WTC11 (cell line): ENCODE measurements at regions not wholly inside any gene's neighbourhood (a gene's known extent, or its start where the extent isn't known, plus 50 kb on each side); places are given as distances from the start of the nearest gene placed in this dataset.

Experiments
- ATAC-seq: fragments of 200-7000 bp; cut with Tn5 transposase; 2 replicates; pipeline ENCODE4 v1.10.0; 2021; ENCODE audit warnings: mild to moderate bottlenecking, moderate library complexity
- CTCF ChIA-PET: fragments of 300-600 bp; sonication (Branson Sonifier 250); formaldehyde crosslinking; loops from one replicate; lab custom pipeline; 2021; ENCODE audit warnings: antibody characterized with exemption; lab: Charles Lee
- POLR2A ChIA-PET: fragments of 350-600 bp; sonication (Branson Sonifier 250); formaldehyde crosslinking; loops from one replicate; lab custom pipeline; 2021; ENCODE audit warnings: antibody characterized with exemption; lab: Charles Lee
- DNase-seq: peaks from one replicate; pipeline ENCODE4 v3.0.0; 2021; ENCODE audit warnings: low spot score
- H3K27ac Mint-ChIP-seq: 2 replicates; pipeline ENCODE4 v1.8.0; 2021; ENCODE audit warnings: mixed read lengths
- H3K27me3 Mint-ChIP-seq: 2 replicates; pipeline ENCODE4 v1.8.0; 2021; ENCODE audit warnings: low read depth, mild to moderate bottlenecking, moderate library complexity, mixed read lengths
- H3K36me3 Mint-ChIP-seq: 2 replicates; pipeline ENCODE4 v1.8.0; 2021; ENCODE audit warnings: mixed read lengths
- H3K4me1 Mint-ChIP-seq: 2 replicates; pipeline ENCODE4 v1.8.0; 2022; ENCODE audit warnings: mixed read lengths
- H3K4me3 Mint-ChIP-seq: 2 replicates; pipeline ENCODE4 v1.8.0; 2021; ENCODE audit warnings: mild to moderate bottlenecking, moderate library complexity, mixed read lengths
- H3K9me3 Mint-ChIP-seq: 2 replicates; pipeline ENCODE4 v1.8.0; 2021; ENCODE audit warnings: mixed read lengths
- CBFB ChIP-seq: sonication (generic); formaldehyde crosslinking; IDR thresholded peaks from 2 replicates; pipeline ENCODE4 v1.8.1; 2022; ENCODE audit warnings: mild to moderate bottlenecking, low read depth, missing genetic modification reagents
- CREM ChIP-seq: sonication (generic); formaldehyde crosslinking; IDR thresholded peaks from 2 replicates; pipeline ENCODE4 v1.8.1; 2022; ENCODE audit warnings: mild to moderate bottlenecking, missing genetic modification reagents, moderate library complexity
- FOXK1 ChIP-seq: sonication (generic); formaldehyde crosslinking; IDR thresholded peaks from 2 replicates; pipeline ENCODE4 v1.8.0; 2022; ENCODE audit warnings: mild to moderate bottlenecking, moderate library complexity, missing genetic modification reagents
- FOXP1 ChIP-seq: sonication (generic); formaldehyde crosslinking; IDR thresholded peaks from 2 replicates; pipeline ENCODE4 v1.8.0; 2022; ENCODE audit warnings: missing genetic modification reagents, mild to moderate bottlenecking, moderate library complexity, borderline replicate concordance
- GTF2I ChIP-seq: fragments of 250-450 bp; sonication (Bioruptor Pico); conservative IDR thresholded peaks from 2 replicates; pipeline ENCODE4 v1.4.0; 2021; ENCODE audit warnings: mild to moderate bottlenecking
- MYBL2 ChIP-seq: sonication (generic); formaldehyde crosslinking; IDR thresholded peaks from 2 replicates; pipeline ENCODE4 v1.8.1; 2023; ENCODE audit warnings: mild to moderate bottlenecking, moderate library complexity, missing genetic modification reagents
- NR2C2 ChIP-seq: sonication (generic); formaldehyde crosslinking; IDR thresholded peaks from 2 replicates; pipeline ENCODE4 v1.8.0; 2022; ENCODE audit warnings: mild to moderate bottlenecking, missing genetic modification reagents
- NR3C1 ChIP-seq: sonication (generic); formaldehyde crosslinking; conservative IDR thresholded peaks from 2 replicates; pipeline ENCODE4 v1.8.1; 2023; ENCODE audit warnings: low read depth, mild to moderate bottlenecking, missing genetic modification reagents
- RELA ChIP-seq: sonication (generic); formaldehyde crosslinking; IDR thresholded peaks from 2 replicates; pipeline ENCODE4 v1.8.1; 2022; ENCODE audit warnings: missing genetic modification reagents, mild to moderate bottlenecking, borderline replicate concordance
- TCF7 ChIP-seq: sonication (generic); formaldehyde crosslinking; IDR thresholded peaks from 2 replicates; pipeline ENCODE4 v1.8.0; 2022; ENCODE audit warnings: mild to moderate bottlenecking, low read depth, missing genetic modification reagents, moderate library complexity
- ZNF138 ChIP-seq: sonication (generic); formaldehyde crosslinking; conservative IDR thresholded peaks from 2 replicates; pipeline ENCODE4 v1.8.1; 2022; ENCODE audit warnings: mild to moderate bottlenecking, moderate library complexity, missing genetic modification reagents
- ZNF219 ChIP-seq: sonication (generic); formaldehyde crosslinking; IDR thresholded peaks from 2 replicates; pipeline ENCODE4 v1.8.0; 2023; ENCODE audit warnings: missing genetic modification reagents, mild to moderate bottlenecking, borderline replicate concordance
- ZNF263 ChIP-seq: sonication (generic); formaldehyde crosslinking; IDR thresholded peaks from 2 replicates; pipeline ENCODE4 v1.8.1; 2022; ENCODE audit warnings: low read depth, mild to moderate bottlenecking, moderate library complexity, missing genetic modification reagents
- ZNF416 ChIP-seq: fragments of 250-450 bp; sonication (Bioruptor Pico); IDR thresholded peaks from 2 replicates; pipeline ENCODE4 v1.9.0; 2021; ENCODE audit warnings: mild to moderate bottlenecking, inconsistent platforms
- TF ChIP-seq, protein P1 (sequence below): sonication (generic); formaldehyde crosslinking; IDR thresholded peaks from 2 replicates; pipeline ENCODE4 v1.8.1; 2022; ENCODE audit warnings: low read depth, missing genetic modification reagents, borderline replicate concordance
- TF ChIP-seq, protein P2 (sequence below): sonication (generic); formaldehyde crosslinking; IDR thresholded peaks from 2 replicates; pipeline ENCODE4 v1.8.1; 2023; ENCODE audit warnings: mild to moderate bottlenecking, missing genetic modification reagents, moderate library complexity
- TF ChIP-seq, protein P3 (sequence below): fragments of 250-450 bp; sonication (Bioruptor Pico); conservative IDR thresholded peaks from 2 replicates; pipeline ENCODE4 v1.9.0; 2021; ENCODE audit warnings: mild to moderate bottlenecking
- TF ChIP-seq, protein P4 (sequence below): sonication (generic); formaldehyde crosslinking; IDR thresholded peaks from 2 replicates; pipeline ENCODE4 v1.8.0; 2023; ENCODE audit warnings: mild to moderate bottlenecking, missing genetic modification reagents
- TF ChIP-seq, protein P5 (sequence below): sonication (generic); formaldehyde crosslinking; IDR thresholded peaks from 2 replicates; pipeline ENCODE4 v1.8.0; 2022; ENCODE audit warnings: mild to moderate bottlenecking, missing genetic modification reagents
- TF ChIP-seq, protein P6 (sequence below): sonication (generic); formaldehyde crosslinking; IDR thresholded peaks from 2 replicates; pipeline ENCODE4 v1.8.0; 2023; ENCODE audit warnings: missing genetic modification reagents
- TF ChIP-seq, protein P7 (sequence below): fragments of 250-450 bp; sonication (Bioruptor Pico); IDR thresholded peaks from 2 replicates; pipeline ENCODE4 v1.9.0; 2021; ENCODE audit warnings: moderate library complexity, mild to moderate bottlenecking, inconsistent platforms, borderline replicate concordance

DNA sequence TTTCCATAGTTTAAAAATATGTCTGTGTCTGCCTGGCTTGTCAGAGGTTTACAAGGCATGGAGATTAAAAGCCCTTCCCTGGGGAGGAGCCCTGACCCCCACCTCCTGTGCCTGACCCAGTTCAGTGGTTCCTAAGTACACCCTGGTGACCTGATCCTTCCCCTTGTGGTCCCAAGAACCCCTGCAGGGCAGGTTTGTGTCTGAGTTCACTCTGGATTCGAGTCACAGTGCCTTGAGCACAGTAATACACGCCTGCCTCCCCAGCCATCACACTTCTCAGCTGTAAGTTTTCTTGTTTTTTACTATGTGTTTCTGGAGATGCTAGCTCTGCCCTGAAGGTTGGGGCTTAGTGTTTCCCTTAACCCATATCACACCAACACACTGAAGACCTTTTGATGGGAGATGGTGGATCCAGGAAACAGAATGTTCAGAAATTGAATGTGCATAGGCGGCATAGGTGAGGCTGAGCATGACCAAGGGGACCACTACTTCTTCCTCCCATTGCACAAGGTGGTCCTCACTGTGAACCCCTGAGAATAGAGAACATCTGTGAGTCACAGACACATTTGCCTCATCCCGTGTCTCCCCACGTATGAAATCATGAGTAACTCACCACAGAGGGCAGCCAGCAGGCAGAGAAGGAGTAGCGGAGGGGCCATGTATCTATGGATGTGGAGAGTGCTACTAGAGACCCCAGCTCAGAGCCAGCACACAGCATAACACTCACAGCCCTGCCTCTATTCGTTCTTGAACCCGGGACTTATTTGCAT lies 962.9 kb downstream of the TMEM121 start (continued):
- no peak for TF ChIP-seq ZNF219 (CRISPR knock-in tag)
- TF ChIP-seq TCF7 (CRISPR knock-in tag): no peak
- TF ChIP-seq, protein P1, sequence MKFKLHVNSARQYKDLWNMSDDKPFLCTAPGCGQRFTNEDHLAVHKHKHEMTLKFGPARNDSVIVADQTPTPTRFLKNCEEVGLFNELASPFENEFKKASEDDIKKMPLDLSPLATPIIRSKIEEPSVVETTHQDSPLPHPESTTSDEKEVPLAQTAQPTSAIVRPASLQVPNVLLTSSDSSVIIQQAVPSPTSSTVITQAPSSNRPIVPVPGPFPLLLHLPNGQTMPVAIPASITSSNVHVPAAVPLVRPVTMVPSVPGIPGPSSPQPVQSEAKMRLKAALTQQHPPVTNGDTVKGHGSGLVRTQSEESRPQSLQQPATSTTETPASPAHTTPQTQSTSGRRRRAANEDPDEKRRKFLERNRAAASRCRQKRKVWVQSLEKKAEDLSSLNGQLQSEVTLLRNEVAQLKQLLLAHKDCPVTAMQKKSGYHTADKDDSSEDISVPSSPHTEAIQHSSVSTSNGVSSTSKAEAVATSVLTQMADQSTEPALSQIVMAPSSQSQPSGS (CRISPR knock-in tag): no peak
- no peak for TF ChIP-seq RELA
- TF ChIP-seq, protein P2, sequence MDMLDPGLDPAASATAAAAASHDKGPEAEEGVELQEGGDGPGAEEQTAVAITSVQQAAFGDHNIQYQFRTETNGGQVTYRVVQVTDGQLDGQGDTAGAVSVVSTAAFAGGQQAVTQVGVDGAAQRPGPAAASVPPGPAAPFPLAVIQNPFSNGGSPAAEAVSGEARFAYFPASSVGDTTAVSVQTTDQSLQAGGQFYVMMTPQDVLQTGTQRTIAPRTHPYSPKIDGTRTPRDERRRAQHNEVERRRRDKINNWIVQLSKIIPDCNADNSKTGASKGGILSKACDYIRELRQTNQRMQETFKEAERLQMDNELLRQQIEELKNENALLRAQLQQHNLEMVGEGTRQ: no peak
- TF ChIP-seq FOXK1 (CRISPR knock-in tag): no peak
- TF ChIP-seq, protein P3, sequence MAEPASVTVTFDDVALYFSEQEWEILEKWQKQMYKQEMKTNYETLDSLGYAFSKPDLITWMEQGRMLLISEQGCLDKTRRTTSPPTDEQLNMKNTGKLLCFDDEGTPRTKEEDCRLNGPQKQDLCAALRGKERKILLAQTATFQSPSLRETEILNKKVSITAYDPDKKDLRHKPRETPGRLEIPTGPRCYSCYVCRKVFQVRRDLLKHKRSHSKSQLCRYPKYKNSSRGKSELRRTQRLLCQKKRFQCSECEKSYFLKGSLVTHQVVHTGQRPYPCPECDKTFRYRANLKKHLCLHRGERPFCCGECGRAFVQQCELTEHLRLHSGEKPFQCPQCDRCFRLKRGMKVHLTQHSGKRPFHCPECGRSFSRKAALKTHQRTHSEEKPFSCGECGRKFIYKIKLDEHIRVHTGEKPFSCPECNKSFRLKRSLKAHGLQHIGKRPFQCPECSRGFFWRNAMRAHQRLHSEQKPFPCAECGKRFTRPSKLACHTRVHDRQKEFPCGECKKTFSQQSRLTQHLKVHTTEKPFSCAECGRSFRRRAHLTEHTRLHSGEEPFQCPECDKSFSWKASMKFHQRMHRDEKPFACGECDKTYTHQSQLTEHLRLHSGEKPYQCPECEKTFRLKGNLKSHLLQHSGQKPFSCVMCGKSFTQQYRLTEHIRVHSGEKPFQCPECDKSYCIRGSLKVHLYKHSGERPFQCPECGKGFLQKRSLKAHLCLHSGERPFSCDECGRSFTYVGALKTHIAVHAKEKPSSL (CRISPR knock-in tag): no peak
- TF ChIP-seq, protein P4, sequence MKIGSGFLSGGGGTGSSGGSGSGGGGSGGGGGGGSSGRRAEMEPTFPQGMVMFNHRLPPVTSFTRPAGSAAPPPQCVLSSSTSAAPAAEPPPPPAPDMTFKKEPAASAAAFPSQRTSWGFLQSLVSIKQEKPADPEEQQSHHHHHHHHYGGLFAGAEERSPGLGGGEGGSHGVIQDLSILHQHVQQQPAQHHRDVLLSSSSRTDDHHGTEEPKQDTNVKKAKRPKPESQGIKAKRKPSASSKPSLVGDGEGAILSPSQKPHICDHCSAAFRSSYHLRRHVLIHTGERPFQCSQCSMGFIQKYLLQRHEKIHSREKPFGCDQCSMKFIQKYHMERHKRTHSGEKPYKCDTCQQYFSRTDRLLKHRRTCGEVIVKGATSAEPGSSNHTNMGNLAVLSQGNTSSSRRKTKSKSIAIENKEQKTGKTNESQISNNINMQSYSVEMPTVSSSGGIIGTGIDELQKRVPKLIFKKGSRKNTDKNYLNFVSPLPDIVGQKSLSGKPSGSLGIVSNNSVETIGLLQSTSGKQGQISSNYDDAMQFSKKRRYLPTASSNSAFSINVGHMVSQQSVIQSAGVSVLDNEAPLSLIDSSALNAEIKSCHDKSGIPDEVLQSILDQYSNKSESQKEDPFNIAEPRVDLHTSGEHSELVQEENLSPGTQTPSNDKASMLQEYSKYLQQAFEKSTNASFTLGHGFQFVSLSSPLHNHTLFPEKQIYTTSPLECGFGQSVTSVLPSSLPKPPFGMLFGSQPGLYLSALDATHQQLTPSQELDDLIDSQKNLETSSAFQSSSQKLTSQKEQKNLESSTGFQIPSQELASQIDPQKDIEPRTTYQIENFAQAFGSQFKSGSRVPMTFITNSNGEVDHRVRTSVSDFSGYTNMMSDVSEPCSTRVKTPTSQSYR (CRISPR knock-in tag): no peak
- TF ChIP-seq, protein P5, sequence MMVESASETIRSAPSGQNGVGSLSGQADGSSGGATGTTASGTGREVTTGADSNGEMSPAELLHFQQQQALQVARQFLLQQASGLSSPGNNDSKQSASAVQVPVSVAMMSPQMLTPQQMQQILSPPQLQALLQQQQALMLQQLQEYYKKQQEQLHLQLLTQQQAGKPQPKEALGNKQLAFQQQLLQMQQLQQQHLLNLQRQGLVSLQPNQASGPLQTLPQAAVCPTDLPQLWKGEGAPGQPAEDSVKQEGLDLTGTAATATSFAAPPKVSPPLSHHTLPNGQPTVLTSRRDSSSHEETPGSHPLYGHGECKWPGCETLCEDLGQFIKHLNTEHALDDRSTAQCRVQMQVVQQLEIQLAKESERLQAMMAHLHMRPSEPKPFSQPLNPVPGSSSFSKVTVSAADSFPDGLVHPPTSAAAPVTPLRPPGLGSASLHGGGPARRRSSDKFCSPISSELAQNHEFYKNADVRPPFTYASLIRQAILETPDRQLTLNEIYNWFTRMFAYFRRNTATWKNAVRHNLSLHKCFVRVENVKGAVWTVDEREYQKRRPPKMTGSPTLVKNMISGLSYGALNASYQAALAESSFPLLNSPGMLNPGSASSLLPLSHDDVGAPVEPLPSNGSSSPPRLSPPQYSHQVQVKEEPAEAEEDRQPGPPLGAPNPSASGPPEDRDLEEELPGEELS (CRISPR knock-in tag): no peak
- TF ChIP-seq, all 79 proteins: peak for 0

DNA sequence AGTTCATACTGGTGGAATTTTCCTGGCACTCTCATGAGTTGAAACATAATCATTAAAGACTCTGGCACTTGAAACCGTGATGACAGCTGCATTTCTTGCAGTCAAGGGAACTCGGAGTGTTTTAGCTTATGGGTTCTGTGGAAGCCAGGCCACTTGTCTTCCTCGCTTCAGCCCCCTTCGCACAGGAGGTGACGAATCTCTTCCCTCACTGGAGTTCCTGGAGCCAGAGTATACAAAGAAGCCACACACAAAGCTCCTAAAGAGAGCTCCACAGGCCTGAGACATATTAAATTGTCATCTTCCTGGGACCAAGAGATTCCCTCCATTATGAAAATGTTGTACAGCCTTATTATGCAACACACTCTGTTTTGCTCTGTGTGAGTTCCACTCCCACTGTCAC lies 964.1 kb downstream of the TMEM121 start:
- POLR2A ChIA-PET: no interaction called here
- no peak overlapping the region for H3K27ac Mint-ChIP-seq
- H3K36me3 Mint-ChIP-seq: peaks cover 76% of the 10 kb centered on the region
- peaks cover 6% of the 10 kb centered on the region; the same call in 1 of the 2 replicates for H3K27me3 Mint-ChIP-seq
- DNase-seq (no peak), ATAC-seq (no peak)
- TF ChIP-seq, protein P6, sequence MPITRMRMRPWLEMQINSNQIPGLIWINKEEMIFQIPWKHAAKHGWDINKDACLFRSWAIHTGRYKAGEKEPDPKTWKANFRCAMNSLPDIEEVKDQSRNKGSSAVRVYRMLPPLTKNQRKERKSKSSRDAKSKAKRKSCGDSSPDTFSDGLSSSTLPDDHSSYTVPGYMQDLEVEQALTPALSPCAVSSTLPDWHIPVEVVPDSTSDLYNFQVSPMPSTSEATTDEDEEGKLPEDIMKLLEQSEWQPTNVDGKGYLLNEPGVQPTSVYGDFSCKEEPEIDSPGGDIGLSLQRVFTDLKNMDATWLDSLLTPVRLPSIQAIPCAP (CRISPR knock-in tag): no peak
- no peak for TF ChIP-seq ZNF138 (CRISPR knock-in tag)
- TF ChIP-seq CREM (CRISPR knock-in tag): no peak
- TF ChIP-seq RELA: no peak
- no peak for TF ChIP-seq NR3C1 (CRISPR knock-in tag)
- TF ChIP-seq FOXP1 (CRISPR knock-in tag): no peak
- no peak for TF ChIP-seq ZNF263 (CRISPR knock-in tag)
- TF ChIP-seq, protein P7, sequence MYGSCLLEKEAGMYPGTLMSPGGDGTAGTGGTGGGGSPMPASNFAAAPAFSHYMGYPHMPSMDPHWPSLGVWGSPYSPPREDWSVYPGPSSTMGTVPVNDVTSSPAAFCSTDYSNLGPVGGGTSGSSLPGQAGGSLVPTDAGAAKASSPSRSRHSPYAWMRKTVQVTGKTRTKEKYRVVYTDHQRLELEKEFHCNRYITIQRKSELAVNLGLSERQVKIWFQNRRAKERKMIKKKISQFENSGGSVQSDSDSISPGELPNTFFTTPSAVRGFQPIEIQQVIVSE: no peak
- no peak for TF ChIP-seq NR2C2 (CRISPR knock-in tag)
- TF ChIP-seq TCF7 (CRISPR knock-in tag): no peak
- no peak for TF ChIP-seq ZNF416
- no peak for TF ChIP-seq GTF2I
- no peak for TF ChIP-seq MYBL2 (CRISPR knock-in tag)
- no peak for TF ChIP-seq CBFB (CRISPR knock-in tag)
- CTCF ChIA-PET: no interaction called here
- no peaks in the 10 kb centered on the region for H3K4me1 Mint-ChIP-seq
- no peak overlapping the region for H3K4me3 Mint-ChIP-seq
- H3K9me3 Mint-ChIP-seq: peaks cover 85% of the 10 kb centered on the region
